Gastrocnemius medialis (tissue), 4 donors: ENCODE measurements at regions not wholly inside any gene's neighbourhood (a gene's known extent, or its start where the extent isn't known, plus 50 kb on each side); places are given as distances from the start of the nearest gene placed in this dataset.

ENCODE experiments used
- CTCF ChIP-seq, 5 experiments: fragments of 450-650 bp in 3 of 5; fragments of 200-600 bp in 2 of 5; sonication (generic) in 2 of 5; IDR thresholded peaks in 4 of 5; conservative IDR thresholded peaks in 1 of 5; 1 replicate in 4 of 5; 2 replicates in 1 of 5; pipeline ENCODE4 v1.5.1; 2016 to 2019; ENCODE audit warnings: antibody characterized with exemption in 5 of 5, mild to moderate bottlenecking in 3 of 5, moderate library complexity in 3 of 5
- POLR2A ChIP-seq, 2 donors: fragments of 450-650 bp; IDR thresholded peaks; one replicate each; pipeline ENCODE4 v1.6.1; 2017; ENCODE audit warnings: antibody characterized with exemption in 2 of 2, mild to moderate bottlenecking in 2 of 2, moderate library complexity in 2 of 2

GRCh38 chr6:56363796-56364430, 116.5 kb upstream of the COL21A1 start:
- TF ChIP-seq CTCF (IDR thresholded peaks at IDR 0.05 in 4 of 5, conservative IDR thresholded peaks at IDR 0.05 in 1 of 5), result no peak
- TF ChIP-seq POLR2A (IDR thresholded peaks at IDR 0.05), result no peak
